GM19240 (cell line): ENCODE measurements at regions not wholly inside any gene's neighbourhood (a gene's known extent, or its start where the extent isn't known, plus 50 kb on each side); places are given as distances from the start of the nearest gene placed in this dataset.
"Not testable (repeated sequence)": the region's sequence is repeated elsewhere in the genome, so short reads cannot be mapped to it uniquely, and the experiment has no call there.

Source experiments
- DNase-seq: peaks from one replicate; pipeline ENCODE4 v3.0.0; 2011; ENCODE audit warnings: low spot score; ENCODE audit not compliant: insufficient read length

GRCh38 chr9:135353935-135354334, 125.6 kb upstream of the PPP1R26 start:
- no peak for DNase-seq

GRCh38 chr9:135355521-135356011, 124.0 kb upstream of the PPP1R26 start:
- DNase-seq, result no peak

DNA sequence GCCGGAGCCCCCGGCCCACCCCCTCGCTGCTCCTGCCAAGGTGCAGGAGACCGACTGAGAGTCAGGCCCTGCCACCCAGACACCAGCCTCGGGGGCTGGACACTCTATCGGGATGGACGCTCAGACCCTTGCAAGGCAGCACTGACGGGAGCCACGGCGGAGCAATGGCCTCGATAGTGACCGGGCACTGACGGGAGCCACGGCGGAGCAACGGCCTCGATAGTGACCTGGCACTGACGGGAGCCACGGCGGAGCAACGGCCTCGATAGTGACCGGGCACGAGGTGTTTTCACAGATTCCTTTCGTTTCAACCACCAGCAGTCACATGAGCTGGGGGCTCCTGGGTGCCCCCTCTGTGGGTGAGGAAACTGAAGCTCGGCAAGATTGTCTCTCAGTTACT, 123.6 kb upstream of the PPP1R26 start:
- DNase-seq, result no peak

- no peak for DNase-seq
Observed at GRCh38 chr9:135356796-135357195, 122.8 kb upstream of the PPP1R26 start.

- DNase-seq, result no peak
Observed at GRCh38 chr9:135357863-135358551, 121.6 kb upstream of the PPP1R26 start.

- no peak for DNase-seq
Observed at GRCh38 chr9:135358552-135358940, 121.0 kb upstream of the PPP1R26 start.

DNA sequence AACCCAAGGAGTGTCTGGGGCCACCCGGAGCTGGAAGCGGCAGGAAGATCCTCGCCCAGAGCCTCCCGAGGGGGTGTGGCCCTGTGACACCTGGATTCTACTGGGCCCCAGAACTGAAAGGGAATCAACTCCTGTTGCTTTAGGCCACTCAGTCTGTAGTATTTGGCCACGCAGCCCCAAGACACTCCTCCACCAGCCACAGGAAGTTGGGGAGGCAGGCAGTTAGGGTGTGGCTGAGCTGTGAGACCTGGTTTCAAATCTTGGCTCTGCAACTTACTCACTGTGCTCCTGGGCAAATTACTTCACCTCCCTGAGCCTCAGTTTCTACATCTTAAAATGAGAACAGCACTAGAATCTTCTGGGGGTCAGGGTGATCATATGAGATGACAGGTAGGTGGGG, 119.8 kb upstream of the PPP1R26 start:
- no peak for DNase-seq

- no peak for DNase-seq
Observed at GRCh38 chr9:135360617-135361016, 119.0 kb upstream of the PPP1R26 start.

DNA sequence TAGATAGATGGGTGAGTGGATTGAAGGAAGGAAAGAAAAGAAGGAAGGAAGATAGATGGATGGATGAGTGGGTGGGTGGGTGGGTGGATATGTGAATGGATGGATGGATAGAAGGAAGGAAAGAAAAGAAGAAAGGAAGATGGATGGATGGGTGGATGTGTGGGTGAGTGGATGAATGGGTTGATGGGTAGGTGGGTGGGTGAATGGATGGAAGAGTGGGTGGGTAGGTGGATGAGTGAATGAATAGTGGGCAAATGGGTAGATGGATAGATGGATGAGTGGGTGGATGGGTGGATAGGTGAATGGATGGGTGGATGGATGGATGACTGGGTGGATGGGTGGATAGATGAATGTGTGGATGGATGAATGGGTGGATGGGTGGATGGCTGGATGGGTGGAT, 117.9 kb upstream of the PPP1R26 start:
- DNase-seq, result not testable (repeated sequence)

DNA sequence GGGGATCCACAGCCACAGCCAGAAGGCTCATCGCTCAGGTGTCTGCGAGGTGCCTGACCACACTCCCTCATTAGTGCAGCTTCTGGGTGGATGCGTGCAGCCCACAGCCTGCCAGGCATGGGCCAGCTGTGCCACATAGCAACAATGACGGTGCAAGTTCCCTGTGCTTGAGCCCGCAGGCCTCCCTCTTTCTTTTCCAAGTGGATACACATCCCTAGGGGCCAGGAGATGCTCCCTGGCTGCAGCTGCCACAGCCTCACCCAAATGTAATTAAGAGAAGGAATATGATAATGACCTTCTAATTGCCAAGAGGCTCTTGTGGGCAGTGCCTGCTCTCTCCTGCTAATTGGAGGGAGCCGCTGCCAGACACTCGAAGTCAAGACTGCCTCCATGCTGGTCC, 116.0 kb upstream of the PPP1R26 start:
- no peak for DNase-seq

DNA sequence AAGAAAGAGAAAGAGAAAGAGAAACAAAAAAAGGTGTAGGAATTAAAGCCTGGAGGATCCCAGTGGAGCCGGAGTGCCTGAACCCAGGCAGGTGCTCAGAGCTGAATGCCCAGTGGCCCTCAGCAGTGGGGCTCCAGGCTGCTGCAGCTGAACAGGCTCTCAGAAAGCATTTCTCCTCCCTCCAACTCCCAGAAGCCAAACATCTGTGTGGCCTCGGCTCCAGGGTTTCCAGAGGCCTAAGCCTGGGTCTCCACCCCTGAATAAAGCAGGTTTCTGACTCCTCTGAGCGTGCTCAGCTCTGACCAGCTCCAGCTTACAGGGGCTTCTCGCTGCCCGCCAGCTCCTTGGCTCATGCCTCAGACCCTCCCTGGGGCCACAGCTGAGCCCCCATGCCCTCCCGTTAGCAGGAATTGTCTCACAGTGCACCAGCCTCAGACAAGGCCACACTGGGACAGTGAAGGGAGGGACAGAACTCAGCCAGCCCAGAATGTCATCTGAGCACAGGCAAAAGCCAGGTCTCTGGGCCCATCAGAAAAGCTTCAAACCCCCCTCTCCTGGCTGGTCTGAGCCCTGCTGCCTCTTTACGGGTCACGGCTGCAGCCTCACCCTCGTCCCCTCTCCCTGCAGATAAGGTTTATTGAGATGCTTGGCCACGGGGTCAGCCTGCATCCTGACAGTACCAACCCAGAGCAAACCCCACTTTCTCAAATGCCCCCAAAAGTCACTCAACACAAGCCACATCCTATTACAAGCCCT, 114.4 kb upstream of the PPP1R26 start:
- DNase-seq, result no peak

DNA sequence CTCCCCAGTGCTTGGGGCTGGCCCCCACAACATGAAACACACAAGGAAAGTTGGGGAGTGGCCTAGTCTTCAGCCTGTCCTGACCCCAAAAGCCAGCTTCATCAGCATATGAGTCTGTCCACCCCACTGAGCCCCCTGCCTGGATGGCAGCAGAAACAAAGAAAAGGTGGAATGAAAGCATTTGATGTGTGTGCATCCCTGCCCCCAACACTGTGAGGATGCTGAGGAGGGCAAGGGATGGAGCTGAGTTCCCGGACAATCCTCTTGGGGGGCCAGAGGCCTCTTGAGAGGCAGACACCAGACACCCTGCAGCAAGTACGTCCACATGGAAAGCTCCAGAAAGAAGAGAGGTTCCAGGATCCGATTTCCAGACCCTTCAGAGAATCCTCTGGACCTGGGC, 113.5 kb upstream of the PPP1R26 start:
- no peak for DNase-seq

DNA sequence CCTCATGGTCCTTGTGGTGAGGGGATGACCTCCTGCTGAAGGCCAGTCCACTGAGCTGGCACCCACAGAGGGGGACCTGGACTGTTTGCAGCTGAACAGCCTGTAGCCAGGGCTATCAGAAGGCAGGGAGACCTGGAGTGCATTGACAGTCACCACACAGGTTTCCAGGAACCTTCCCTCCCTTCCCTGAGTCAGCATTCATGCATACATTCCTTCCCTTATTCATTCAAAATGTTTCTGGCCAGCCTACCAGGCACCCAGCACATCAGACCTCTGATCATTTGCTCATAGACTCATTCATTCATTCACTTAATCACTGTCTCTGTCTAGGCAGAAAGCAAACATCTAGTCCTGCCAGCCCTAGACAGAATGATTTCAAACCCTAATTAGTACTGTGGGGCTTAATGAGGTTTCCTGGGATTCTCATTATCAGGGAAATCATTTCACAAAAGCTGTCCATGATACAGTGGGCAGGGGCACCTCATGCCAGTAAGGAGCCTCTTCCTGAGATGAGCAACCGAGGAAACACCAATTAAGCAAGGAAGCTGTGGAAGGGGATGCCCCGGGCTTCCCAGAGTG, 110.1 kb upstream of the PPP1R26 start:
- no peak for DNase-seq

- no peak for DNase-seq
Observed at GRCh38 chr9:135370411-135371375, 108.9 kb upstream of the PPP1R26 start.

DNA sequence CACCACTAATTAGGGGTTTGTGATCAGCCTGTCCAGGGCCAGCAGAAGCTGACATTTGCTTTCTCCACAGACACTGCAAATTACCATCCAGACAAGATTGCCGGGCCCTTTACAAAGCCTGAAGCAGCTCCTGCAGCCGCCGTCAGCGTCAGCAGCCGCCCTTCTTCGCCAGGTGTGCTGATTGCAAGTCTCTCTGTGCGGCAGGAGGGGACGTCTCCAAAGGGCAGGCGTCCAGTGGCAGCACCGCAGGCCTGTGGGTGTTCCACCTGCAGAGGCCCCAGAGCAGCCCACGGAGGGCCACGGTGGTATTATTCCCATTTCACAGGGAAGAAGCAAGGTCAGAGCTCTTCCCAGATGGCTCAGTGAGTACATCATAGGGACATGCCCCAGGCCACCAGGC, 108.0 kb upstream of the PPP1R26 start:
- no peak for DNase-seq

- no peak for DNase-seq
Observed at GRCh38 chr9:135372036-135372435, 107.5 kb upstream of the PPP1R26 start.

- DNase-seq, result no peak
Observed at GRCh38 chr9:135372501-135373008, 107.0 kb upstream of the PPP1R26 start.

- no peak for DNase-seq
Observed at GRCh38 chr9:135373151-135373685, 106.4 kb upstream of the PPP1R26 start.

DNA sequence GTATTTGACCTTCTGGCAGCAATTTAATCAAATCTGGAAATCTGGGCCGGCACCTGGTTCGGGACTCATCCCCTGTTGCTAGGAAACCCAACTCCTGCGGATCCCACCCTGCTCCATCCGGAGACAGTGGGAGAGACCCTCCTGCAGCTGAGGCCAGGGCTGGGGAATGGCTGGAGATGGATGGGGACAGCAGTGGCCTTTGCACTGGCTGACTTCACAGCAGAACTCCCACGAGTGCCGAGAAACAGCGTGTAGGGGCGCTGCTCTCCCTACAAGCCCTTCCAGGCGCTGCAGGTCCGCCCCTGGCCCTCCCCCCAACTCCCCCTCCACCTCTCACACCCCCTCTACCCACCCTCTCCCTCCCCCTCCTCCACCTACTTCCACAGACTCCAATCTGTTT, 105.8 kb upstream of the PPP1R26 start:
- no peak for DNase-seq

- no peak for DNase-seq
Observed at GRCh38 chr9:135374591-135374990, 105.0 kb upstream of the PPP1R26 start.

- no peak for DNase-seq
Observed at GRCh38 chr9:135375001-135375400, 104.6 kb upstream of the PPP1R26 start.
